GF-D8 (cell line): ENCODE measurements at regions not wholly inside any gene's neighbourhood (a gene's known extent, or its start where the extent isn't known, plus 50 kb on each side); places are given as distances from the start of the nearest gene placed in this dataset.

Experiments used
- DNase-seq: peaks from one replicate; lab custom pipeline; 2025; lab: John Stamatoyannopoulos, UW

DNA sequence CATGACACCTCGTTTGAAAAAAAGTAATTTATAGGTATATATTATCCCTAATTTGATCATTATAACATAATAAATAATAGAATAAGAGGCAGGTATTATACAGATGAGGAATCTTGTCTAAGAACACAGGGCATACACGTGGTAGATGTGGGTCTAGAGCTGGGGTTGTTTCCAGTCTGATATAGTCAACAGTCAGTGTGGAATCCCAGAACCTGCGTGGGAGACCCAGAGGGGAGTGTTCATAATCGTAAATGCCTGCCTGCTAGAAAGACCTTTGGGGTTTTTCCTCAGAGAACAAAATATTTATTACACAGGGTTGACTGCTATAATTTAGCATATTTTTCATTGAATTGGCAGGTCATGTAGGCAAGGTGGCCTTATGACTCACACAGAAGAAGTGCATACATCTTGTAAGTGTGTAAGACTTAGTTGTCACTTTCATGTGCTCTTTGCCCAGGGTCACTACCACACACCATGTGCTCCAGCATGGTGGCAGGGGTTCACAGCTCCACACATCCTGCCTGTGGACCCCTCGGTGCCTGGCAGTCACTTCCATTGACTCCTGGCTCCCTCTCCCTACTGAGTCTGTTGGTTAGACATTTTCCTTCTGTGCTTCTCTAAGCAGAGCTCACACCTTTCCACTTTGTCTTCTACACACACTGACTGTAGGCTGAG, 94.9 kb upstream of the IKZF1 start:
- no peak for DNase-seq

DNA sequence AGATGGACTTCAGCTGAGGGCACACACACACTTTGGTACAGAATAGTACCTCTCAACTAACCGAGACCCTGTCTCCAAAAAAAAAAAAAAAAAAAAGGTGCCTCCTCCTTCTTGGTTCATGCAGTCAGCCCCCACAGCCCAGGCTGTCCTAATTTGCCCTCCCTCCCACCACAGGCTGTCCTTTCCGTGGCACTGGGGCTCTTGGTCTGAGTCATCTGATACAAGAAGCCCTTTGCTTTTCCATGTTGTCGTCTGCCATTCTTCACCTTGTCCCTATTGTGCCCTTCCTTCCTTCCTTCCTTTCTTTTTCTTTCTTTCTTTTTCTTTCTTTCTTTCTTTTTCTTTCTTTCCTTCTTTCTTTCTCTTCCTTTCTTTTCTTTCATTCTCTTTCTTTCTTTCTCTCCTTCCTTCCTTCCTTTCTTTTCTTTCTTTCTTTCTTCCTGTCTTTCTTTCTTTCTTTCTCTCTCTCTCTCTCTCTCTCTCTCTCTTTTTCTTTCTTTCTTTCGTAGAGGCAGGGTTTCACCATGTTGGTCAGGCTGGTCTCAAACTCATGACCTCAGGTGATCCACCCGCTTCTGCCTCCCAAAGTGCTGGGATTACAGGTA, 96.0 kb upstream of the IKZF1 start:
- no peak for DNase-seq

DNA sequence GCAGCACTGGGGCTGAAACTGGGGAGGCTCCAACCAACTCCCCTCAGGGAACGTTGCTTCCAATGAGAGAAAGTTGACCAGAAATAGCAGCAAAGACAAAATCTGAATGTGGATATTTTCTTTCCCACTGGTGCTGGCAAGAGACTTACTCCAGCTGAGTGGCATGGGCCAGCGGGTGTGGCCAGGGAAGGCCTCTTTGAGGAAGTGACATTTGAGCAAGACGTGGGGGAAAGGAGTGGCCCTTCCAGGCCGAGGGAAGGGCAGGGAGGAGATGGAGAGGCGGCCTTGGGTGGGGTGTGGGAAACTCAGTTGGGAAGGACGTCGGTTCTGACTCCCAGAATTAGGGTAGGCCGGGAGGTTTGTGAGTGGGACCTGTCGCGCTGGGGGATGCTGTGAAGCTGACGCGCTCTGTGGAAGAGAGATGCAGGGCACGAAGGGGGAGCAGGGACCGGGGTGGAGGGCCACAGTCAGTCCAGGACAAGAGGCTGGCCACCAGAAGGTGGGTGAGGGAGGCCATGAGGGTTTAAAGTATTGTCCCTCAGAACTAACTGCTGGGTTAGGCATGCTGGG, 96.7 kb upstream of the IKZF1 start:
- no peak for DNase-seq

DNA sequence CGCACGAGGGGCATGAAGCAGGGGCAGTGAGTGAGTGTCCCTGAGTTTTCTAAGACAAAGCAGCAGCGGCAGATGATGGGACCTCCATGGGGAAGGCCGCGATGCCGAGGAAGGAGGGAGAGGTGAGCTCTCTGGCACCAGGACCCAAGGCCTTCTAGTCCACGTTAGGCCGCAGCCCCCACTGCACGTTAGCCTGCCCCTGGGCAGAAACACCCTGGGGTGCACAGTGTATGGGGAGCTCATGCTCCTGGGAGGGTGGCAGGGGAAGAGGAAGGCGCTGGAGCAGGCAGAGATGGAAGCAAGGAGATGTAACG, 97.3 kb upstream of the IKZF1 start:
- DNase-seq: no peak

DNA sequence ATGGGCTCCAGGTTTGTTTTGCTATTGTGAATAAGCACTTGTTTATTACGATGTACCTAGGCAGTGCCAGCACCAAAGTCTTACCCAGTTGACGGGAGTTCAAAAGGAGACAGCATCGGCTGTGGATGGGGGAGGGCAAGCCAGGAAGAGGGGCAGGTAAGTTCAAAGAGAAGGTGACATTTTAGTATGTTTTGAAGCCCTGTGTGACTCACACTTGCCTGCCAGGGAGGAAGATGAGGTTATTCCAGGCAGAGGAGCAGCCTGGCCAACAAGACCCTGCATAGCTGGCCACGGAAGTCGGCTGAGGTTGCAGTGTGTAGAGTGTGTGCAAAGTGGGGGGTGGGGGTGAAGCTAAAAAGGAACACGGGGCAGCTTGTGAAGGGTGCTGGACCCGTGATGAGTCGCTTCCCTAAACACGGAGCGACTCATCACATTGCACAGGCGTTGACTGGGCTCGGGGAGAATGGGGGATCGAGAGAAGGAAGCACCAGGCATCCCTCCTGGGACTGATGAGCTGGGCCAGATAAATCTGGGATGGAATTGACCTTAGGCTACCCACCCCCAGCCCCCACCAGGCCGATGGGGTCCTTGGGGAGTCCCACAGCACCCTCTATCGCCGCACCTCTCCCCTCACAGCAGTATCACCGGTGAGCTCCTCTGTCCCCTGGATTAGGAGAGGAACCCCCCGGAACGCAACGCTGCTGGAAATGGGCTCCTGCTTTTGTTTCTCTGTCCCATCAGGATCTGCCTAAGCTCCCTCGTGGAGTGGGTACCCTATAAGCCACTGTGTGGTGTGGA, 97.9 kb upstream of the IKZF1 start:
- DNase-seq: no peak

DNA sequence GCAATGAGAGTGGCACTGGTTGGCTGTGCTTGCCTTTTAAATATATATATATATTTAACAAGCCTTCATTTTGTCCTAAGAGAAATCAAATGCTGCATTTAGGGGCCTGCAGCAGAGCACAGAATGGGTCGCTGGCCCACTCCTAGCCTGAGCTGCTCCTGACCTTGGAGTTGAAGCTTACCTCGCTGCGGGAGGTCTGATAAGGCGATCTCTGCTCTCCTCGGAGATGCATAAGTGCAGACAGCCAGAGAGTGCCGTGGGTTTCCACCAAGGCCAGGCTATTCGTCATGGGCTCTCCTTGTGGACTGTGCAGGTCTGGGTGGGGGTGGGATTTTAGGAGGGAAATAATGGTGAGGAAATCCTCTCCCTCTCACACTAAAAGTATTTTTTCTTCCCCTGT, 99.5 kb upstream of the IKZF1 start:
- no peak for DNase-seq

DNA sequence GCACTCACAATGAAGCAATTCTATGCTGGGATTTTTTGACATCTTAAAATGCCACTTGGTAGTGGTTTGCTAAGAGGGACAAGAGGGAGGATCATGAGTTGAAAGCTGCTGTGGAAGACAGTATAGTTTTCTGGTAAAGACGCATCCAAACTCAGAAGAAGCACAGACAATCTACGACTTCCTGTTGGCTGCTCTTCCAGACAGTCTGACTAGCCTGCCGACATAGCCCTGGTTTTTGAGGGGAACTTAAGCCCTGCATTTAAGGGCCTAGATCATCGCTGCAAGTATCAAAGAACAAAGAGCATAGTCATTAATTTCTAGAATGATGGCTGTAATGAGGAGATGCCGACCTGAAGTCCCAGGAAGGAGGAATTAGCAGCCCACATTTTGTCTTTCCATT, 99.9 kb upstream of the IKZF1 start:
- DNase-seq: no peak

DNA sequence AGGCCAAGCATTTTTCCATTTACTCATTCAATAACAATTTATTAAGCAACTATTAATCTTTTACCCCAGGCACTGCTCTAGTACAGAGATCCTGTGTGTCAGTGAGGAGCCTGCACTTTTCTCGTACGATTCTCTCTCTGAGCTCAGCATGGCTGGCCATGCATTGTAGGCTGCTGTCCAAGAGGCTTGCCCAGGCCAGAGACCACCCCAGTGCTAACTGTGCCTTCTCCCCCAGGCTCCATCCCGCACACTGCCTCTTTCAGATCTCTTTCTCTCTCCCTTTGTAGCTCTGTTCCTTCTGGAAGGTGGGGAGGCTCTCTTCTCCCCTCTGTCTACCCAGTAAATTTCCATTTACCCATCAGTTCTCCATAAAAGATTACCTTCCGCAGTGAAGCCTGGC, 101.0 kb upstream of the IKZF1 start:
- DNase-seq: no peak

DNA sequence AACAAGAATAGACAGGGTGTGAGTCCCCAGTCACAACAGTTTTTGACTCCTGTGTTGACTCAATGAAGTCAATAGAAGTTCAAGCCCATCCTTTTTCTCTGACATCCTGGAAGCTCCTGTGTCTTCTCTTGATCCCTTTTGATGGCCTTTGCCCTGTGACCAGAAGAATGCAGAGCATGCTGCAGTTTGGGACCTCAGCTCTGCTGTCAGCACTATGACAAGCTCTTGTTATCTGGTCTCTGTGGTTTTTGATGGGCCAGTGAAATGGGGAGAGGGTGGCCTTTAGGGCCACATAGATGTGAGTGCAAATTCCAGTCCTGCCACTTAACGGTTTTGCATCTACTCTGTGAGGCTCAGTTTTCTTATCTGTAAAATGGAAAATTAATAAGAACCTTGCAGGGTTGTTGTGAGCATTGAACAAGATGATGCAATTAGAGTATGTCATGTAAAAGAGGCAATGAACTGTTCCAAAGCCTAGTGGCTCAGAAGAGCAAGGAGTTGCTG, 102.4 kb upstream of the IKZF1 start:
- no peak for DNase-seq

DNA sequence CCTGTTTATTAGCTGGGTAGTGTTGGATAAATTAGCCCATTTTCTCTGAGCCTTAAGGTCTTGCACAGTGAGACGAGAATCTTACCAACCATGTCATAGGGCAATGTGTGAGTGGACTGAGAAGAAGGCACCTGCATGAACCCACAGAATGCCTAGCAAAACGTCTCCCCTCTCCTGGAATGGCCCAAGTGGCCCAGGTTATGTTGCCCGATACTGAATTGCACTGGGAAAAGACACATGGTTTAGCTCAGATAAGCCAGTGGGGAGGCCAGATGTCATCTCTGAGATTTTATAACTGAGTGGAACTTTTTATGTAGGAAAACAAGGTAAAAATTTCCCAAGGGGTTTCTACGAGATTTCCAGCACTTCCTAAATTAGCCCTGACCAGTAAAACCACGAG, 104.7 kb upstream of the IKZF1 start:
- DNase-seq: no peak

DNA sequence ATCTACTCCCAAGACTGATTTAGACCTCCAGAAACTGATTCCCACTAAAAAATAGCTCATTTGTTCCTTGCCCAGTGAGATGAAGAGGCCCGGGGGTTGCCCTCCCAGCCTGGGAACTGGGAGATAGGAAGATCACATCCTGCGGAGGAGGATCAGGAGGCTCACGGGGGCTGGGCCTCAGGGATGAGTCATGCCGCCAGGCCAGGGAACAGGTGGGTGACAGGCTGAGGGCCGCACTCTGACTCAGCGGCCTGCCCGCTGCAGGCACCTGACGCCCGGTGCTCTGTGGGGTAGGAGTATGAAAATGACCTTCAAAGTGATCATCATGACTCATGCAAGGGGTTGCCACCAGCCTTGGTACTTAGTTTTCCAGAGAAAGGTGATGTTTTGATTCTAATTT, 104.5 kb upstream of the ZPBP start:
- DNase-seq: no peak

DNA sequence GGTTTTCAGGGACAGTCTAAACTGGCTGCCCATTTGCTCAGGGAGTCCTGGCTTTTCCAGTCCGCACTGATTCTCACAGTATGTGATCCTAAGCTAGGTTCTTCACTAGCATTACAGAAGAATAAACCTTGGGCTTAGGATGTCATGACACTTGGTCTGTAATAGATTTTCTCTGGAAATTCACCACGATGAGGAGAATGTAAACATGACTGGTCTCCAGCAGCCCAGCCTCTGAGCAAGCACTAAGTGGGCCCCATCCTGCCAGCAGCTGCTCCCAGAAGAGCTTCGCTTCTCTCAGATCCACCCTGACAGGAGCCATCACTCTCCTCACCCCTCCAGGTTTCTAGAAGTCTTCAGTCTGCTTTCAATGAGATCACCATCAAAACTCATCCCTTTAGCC, 103.7 kb upstream of the ZPBP start:
- DNase-seq: no peak

DNA sequence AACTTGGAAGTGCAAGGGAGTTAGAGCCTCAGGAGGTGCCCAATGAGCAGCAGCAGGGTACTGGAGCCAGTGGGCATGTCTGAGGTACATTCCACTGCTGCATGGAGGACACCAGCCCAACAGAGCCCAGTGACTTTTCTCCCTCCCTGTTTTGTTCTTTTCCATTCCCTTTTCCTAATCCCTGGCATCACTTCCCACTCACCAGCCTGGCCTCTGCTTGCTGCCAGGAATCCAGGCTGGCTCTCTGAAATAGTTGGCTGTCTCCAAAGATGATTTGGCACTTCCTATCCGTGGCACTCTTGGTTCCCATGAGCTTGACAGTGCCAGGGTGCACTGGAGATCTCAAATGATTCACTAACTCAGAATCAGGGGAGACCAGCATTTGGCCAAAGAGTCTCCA, 97.7 kb upstream of the ZPBP start:
- no peak for DNase-seq

DNA sequence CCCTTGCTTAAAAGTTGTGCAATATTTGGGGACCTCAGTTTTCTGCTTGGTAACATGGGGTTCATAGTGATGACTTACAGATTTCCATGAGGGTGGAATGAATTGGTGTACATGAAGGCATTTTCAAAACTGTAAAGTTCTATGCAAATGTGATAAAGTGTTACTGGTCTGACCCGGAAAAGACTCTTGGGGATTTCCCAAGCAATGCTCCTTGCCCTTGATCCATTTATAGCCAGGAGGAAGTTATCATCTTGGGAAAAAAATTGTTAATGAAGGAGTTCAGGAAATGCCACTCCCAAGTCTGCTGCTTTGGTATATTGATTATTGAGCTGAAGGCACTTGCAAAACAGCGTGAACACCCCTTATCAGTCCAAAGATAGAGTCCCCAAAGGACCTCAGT, 96.3 kb upstream of the ZPBP start:
- DNase-seq: no peak

DNA sequence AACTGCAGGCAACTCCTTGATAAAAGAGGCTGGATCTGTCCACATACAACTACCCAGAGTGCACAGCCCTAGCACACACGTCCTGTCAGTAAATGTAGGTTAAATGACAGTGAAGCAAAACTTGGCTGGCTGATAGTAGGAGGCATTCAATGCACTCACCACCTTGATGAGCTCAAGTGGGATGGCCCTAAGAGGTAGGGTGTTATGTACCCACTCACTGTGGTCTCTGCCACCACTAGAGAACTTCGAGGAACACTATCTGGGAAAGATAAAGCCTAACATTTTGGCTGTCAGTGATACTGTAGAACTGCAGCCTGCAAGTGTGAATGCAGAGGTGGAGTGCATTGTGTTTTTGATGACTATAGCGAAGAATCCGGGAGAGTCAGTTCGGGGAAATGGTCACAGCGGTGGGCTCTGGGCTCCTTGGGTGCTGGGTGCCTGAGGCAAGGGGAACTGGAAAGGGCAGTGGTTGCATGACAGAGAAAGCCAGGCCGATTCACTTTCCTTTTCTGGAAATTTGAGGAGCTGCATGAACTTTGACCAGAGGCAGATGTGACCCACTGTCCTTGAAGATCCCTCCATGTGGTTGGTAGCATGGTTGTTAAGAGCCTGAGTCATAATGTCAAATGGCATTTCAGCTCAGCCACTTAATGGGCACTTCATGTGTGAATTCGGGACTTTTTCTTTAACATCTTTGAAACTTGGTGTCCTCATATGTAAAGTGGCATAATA, 93.1 kb upstream of the ZPBP start:
- no peak for DNase-seq

DNA sequence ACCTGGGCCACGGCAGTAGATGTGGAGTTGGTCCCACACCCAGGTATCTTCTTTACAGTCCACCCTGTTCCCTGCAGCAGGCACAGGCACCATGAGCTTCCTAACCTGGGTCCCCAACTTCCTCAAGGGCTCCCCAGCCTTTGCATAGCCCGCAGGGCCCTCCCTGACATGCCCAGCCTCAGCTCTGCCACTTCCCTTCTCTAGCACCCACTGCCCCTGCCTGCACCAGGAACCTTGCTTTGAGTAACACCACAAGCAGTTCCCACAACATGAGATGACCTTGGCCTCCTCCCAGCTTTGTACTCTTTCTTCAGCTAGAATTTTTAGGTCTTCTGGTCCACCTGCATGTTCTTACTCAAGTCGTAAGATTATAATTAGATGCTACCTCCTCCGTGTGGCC, 92.2 kb upstream of the ZPBP start:
- DNase-seq: no peak

DNA sequence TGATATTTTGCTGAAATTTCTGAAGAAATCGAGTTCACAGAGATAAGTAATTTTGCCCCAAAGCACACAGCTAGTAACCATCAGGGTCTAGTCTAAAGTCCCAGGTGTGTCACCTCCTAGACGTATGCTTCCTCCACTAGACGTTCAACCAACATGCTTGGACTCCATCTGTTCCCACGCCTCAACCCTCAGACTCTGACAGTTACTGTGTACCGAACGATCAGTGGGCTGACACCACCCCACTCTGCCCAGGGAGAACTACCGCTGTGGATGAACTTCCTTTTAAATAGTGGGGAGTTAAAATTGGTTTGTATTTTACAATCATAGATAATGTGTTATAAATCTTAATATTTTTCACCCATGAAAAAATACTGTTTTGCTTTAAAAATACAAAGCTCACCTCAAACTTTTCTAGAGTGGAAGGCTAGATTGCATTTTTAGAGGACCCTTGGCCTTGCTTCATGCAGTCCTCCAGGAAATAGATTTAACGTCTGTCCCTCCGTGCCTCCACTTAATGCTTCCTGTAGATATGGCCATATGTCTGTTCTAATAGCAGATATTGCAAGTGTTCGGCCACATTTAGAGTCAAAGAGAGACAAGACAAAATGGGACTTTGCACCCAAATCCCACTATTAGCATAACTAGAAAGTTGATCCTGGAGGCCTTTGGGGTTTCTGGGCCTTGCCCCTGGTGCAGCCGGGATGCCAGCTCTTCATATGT, 91.4 kb upstream of the ZPBP start:
- no peak for DNase-seq

DNA sequence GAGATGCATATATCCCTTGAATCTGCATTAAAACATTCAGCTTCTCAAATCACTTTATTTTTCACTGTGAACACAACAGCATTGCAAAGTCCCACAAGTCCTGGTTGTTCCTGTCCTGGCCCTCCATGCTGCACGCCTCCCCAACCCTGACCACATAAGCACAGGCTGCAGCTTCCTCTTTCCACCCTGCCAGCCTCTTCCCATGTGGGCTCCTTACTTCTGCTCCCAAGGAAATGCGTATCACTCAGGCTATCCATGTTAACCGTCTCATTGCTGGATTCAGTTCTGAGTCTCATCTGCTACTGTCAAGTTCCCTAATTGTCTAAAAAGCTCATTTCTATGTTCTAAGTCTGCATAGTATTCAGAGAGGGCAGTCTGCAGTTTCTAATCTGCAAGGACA, 89.7 kb upstream of the ZPBP start:
- DNase-seq: peak; percentile 19

DNA sequence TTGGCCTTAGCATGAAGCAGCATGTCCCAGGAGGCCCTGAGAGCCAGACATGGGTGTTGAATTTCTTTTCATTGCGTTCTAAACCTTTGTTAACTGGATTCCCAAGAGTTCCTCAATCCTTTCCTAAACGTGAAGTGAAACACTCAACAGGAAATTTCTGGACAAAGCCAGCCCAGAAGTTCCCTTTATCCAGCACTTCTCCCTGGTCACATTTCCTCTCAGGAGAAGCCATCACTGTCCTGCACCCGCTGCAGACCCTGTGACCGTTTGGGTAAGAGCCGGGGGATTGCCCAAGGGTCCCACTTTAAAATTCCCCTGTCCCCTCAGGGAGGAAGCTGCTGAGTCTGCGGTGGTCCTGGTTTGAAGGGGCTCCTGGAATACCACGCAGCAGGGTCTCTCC, 88.0 kb upstream of the ZPBP start:
- no peak for DNase-seq

DNA sequence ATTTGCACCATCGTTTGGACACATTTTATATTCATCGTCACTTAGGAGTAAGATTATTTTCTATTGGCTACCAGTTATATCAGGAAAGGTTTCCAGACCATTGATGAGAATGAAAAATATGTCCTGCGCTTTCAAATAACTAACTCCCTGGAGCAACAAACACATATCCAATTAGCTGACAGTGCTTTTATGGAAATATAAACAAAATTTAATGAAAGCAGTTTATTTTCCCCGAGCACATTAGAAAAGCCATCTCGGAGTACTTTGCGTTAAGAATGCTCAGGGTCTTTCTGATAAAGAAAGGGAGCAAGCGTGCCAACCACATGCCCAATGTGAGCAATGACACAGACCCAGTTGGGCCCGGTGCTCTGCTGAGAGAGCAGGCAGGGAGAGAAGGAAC, 85.1 kb upstream of the ZPBP start:
- no peak for DNase-seq

DNA sequence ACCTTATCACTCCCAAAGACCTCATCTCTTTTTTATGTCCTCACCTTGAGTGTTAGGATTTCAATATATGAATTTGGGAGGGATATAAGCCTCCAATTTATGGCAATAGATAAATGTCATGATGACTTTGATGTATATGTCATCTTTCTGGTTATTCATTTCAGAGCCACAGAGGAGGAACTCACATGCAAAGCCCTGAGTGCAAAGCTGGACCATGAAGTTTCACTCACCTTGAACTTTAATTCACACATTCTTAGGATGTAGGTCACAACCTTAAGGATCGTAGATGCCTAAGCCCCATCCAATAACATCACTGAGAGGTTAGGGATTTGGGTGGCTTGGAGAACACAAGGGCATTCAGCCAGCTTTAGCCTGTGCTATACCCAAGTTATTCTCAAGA, 81.9 kb upstream of the ZPBP start:
- DNase-seq: no peak
